ENCODE measurements at regions not wholly inside any gene's neighbourhood (a gene's known extent, or its start where the extent isn't known, plus 50 kb on each side); places are given as distances from the start of the nearest gene placed in this dataset.

- DNase-seq: no peak
These were observed 499.9 kb downstream of the TBL1XR1 start for GRCh38 chr3:176697284-176697889.

GRCh38 chr3:176696816-176697215 is 500.5 kb downstream of the TBL1XR1 start:
- no peak for DNase-seq

- DNase-seq: no peak
These were observed 504.1 kb downstream of the TBL1XR1 start for GRCh38 chr3:176692966-176693785.

- DNase-seq: no peak
These were observed 504.9 kb downstream of the TBL1XR1 start for GRCh38 chr3:176692199-176692965.

- DNase-seq: no peak
These were observed 507.0 kb downstream of the TBL1XR1 start for GRCh38 chr3:176690083-176690869.

- no peak for DNase-seq
These were observed 509.5 kb downstream of the TBL1XR1 start for GRCh38 chr3:176687754-176688153.

GRCh38 chr3:176683382-176683781 is 513.9 kb downstream of the TBL1XR1 start:
- DNase-seq: no peak

- peak; percentile 26 to 28 for DNase-seq
These were observed 533.1 kb downstream of the TBL1XR1 start for GRCh38 chr3:176663837-176664831.

- DNase-seq: no peak
These were observed 533.9 kb downstream of the TBL1XR1 start for GRCh38 chr3:176663387-176663786.

GRCh38 chr3:176661432-176661964 is 535.8 kb downstream of the TBL1XR1 start:
- DNase-seq: no peak

GRCh38 chr3:176655404-176656094 is 541.7 kb downstream of the TBL1XR1 start:
- DNase-seq: no peak

GRCh38 chr3:176651622-176652021 is 545.7 kb downstream of the TBL1XR1 start:
- DNase-seq: no peak

GRCh38 chr3:176650478-176650877 is 546.8 kb downstream of the TBL1XR1 start:
- DNase-seq: peak; percentile 2 to 34

GRCh38 chr3:176647987-176648386 is 549.3 kb downstream of the TBL1XR1 start:
- no peak for DNase-seq

GRCh38 chr3:176633511-176633910 is 563.8 kb downstream of the TBL1XR1 start:
- DNase-seq: no peak

GRCh38 chr3:176632925-176633324 is 564.4 kb downstream of the TBL1XR1 start:
- no peak for DNase-seq

- no peak for DNase-seq
These were observed 566.1 kb downstream of the TBL1XR1 start for GRCh38 chr3:176631165-176631564.

GRCh38 chr3:176628101-176628639 is 569.1 kb downstream of the TBL1XR1 start:
- DNase-seq: no peak

GRCh38 chr3:176623468-176624150 is 573.7 kb downstream of the TBL1XR1 start:
- no peak for DNase-seq

GRCh38 chr3:176619833-176620232 is 577.4 kb downstream of the TBL1XR1 start:
- DNase-seq: no peak
